ENCODE measurements at regions not wholly inside any gene's neighbourhood (a gene's known extent, or its start where the extent isn't known, plus 50 kb on each side); places are given as distances from the start of the nearest gene placed in this dataset.

DNA sequence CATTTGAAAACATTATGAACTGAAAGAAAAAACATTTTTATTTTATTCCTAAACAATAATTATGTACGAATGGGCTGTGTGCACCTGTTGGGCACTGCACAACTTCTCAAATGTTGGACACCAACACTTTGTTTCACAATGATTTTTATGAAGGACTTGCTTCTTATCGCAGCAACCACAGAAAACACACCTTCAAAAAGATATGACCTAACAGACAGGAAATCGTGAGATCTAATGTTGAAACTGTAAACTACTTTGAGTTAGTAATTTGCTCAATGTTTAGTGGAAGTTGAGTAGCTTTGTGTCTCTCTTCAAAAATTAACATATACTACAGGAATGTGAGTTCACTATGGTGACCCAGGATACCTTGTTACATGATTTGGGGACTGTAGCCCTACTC is 98.6 kb downstream of the NXPE2 start:
- H3K27ac ChIP-seq (ENCODE audit: low read depth, low read length) = no peak overlapping the region
- no peak for TF ChIP-seq EZH2phosphoT487 (IDR thresholded peaks at IDR 0.05; ENCODE audit: borderline replicate concordance, low read length)
- TF ChIP-seq, protein P1, sequence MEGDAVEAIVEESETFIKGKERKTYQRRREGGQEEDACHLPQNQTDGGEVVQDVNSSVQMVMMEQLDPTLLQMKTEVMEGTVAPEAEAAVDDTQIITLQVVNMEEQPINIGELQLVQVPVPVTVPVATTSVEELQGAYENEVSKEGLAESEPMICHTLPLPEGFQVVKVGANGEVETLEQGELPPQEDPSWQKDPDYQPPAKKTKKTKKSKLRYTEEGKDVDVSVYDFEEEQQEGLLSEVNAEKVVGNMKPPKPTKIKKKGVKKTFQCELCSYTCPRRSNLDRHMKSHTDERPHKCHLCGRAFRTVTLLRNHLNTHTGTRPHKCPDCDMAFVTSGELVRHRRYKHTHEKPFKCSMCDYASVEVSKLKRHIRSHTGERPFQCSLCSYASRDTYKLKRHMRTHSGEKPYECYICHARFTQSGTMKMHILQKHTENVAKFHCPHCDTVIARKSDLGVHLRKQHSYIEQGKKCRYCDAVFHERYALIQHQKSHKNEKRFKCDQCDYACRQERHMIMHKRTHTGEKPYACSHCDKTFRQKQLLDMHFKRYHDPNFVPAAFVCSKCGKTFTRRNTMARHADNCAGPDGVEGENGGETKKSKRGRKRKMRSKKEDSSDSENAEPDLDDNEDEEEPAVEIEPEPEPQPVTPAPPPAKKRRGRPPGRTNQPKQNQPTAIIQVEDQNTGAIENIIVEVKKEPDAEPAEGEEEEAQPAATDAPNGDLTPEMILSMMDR (IDR thresholded peaks at IDR 0.05; ENCODE audit: low read depth, low read length, poor library complexity, severe bottlenecking) = no peak
- no peaks in the 10 kb centered on the region for H3K27me3 ChIP-seq (ENCODE audit: control insufficient read depth, low read length)
- H3K4me2 ChIP-seq (ENCODE audit: low read length) = no peak overlapping the region
- no peaks in the 10 kb centered on the region for H3K79me2 ChIP-seq (ENCODE audit: control insufficient read depth, low read length)
- no peaks in the 10 kb centered on the region for H3K9me3 ChIP-seq (ENCODE audit: control insufficient read depth, insufficient read depth, low read length)
- no peaks in the 10 kb centered on the region for H3K9me2 ChIP-seq (replicated peaks; ENCODE audit: control insufficient read depth, low read length)
- H4K20me1 ChIP-seq (ENCODE audit: control insufficient read depth, insufficient read depth, low read depth, low read length) = no peaks in the 10 kb centered on the region
- no peaks in the 10 kb centered on the region for H3K4me1 ChIP-seq (ENCODE audit: control insufficient read depth, low read length)
- H3K36me3 ChIP-seq (ENCODE audit: control insufficient read depth, low read length) = no peaks in the 10 kb centered on the region
- H3K4me3 ChIP-seq (ENCODE audit: low read length) = no peak overlapping the region
- H3F3A ChIP-seq (ENCODE audit: control insufficient read depth, insufficient read depth) = no peaks in the 10 kb centered on the region

DNA sequence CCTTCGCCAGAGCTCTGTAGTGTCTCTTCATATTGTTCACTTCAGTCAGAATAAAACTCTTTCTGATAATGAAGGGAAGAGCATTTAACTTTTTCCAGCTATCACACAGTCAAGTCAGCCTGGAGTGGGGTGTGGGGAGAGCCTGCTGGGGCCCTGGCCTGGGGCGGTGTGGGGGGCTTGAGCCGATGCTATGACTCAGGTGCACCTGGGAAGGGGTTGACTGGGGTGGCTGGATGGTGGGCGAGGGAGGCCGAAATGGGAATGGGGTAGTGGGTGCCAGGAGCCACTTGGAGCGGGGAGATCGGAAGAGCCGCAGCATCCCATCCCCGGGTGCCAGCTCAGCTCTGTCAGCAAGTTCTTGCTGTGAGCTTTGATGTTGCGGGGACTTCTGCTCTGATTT is 100.9 kb downstream of the NXPE2 start:
- H3K4me1 ChIP-seq (ENCODE audit: control insufficient read depth, low read length) = no peaks in the 10 kb centered on the region
- no peaks in the 10 kb centered on the region for H3K79me2 ChIP-seq (ENCODE audit: control insufficient read depth, low read length)
- H3K4me3 ChIP-seq (ENCODE audit: low read length) = no peak overlapping the region
- H3K9me2 ChIP-seq (replicated peaks; ENCODE audit: control insufficient read depth, low read length) = no peaks in the 10 kb centered on the region
- no peaks in the 10 kb centered on the region for H3F3A ChIP-seq (ENCODE audit: control insufficient read depth, insufficient read depth)
- no peak overlapping the region for H3K4me2 ChIP-seq (ENCODE audit: low read length)
- no peaks in the 10 kb centered on the region for H4K20me1 ChIP-seq (ENCODE audit: control insufficient read depth, insufficient read depth, low read depth, low read length)
- H3K27me3 ChIP-seq (ENCODE audit: control insufficient read depth, low read length) = no peaks in the 10 kb centered on the region
- no peaks in the 10 kb centered on the region for H3K9me3 ChIP-seq (ENCODE audit: control insufficient read depth, insufficient read depth, low read length)
- TF ChIP-seq, protein P1 (IDR thresholded peaks at IDR 0.05; ENCODE audit: low read depth, low read length, poor library complexity, severe bottlenecking) = no peak
- no peak for TF ChIP-seq EZH2phosphoT487 (IDR thresholded peaks at IDR 0.05; ENCODE audit: borderline replicate concordance, low read length)
- no peak overlapping the region for H3K27ac ChIP-seq (ENCODE audit: low read depth, low read length)
- no peaks in the 10 kb centered on the region for H3K36me3 ChIP-seq (ENCODE audit: control insufficient read depth, low read length)

DNA sequence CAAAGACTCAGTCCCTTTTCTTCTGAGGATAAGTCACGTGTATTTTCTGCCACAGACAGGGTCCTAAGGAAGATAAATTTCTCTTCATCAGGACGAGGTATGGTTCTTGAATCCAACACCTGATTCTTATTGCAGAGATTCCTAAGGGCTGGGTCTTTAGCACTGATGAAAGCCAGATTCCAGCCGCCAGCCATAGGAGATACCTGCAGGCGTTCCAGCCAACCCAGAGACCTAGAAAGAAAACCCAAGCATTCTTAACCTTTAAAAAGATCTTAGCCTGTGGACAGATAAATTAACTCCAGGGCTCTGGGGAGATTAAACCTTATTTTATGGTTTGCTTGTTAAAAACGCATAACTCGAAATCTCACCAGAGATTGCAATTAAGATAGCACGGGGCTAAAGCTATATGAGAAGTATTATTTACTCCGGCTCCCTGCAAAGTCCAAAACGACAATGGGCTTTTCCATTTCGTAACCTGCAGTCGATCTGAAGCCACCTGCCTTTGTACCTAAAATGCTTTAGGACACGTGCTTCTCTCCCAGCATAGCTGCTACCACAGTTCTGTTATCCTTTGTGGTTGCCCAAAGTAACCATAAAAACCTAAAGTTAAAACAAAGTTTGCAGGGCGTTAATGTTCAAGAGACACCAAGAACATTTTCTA is 104.5 kb downstream of the NXPE2 start:
- no peak overlapping the region for H3K4me2 ChIP-seq (ENCODE audit: low read length)
- no peaks in the 10 kb centered on the region for H3K4me1 ChIP-seq (ENCODE audit: control insufficient read depth, low read length)
- TF ChIP-seq EZH2phosphoT487 (IDR thresholded peaks at IDR 0.05; ENCODE audit: borderline replicate concordance, low read length) = no peak
- TF ChIP-seq, protein P1 (IDR thresholded peaks at IDR 0.05; ENCODE audit: low read depth, low read length, poor library complexity, severe bottlenecking) = no peak

More for the DNA sequence above, 104.5 kb downstream of the NXPE2 start:
- H3K36me3 ChIP-seq (ENCODE audit: control insufficient read depth, low read length) = no peaks in the 10 kb centered on the region
- no peaks in the 10 kb centered on the region for H3K9me2 ChIP-seq (replicated peaks; ENCODE audit: control insufficient read depth, low read length)
- H3K27ac ChIP-seq (ENCODE audit: low read depth, low read length) = no peak overlapping the region
- no peaks in the 10 kb centered on the region for H3K9me3 ChIP-seq (ENCODE audit: control insufficient read depth, insufficient read depth, low read length)
- no peaks in the 10 kb centered on the region for H3F3A ChIP-seq (ENCODE audit: control insufficient read depth, insufficient read depth)
- no peaks in the 10 kb centered on the region for H3K79me2 ChIP-seq (ENCODE audit: control insufficient read depth, low read length)
- H3K27me3 ChIP-seq (ENCODE audit: control insufficient read depth, low read length) = no peaks in the 10 kb centered on the region
- H3K4me3 ChIP-seq (ENCODE audit: low read length) = no peak overlapping the region
- no peaks in the 10 kb centered on the region for H4K20me1 ChIP-seq (ENCODE audit: control insufficient read depth, insufficient read depth, low read depth, low read length)
